ENCODE measurements at regions not wholly inside any gene's neighbourhood (a gene's known extent, or its start where the extent isn't known, plus 50 kb on each side); places are given as distances from the start of the nearest gene placed in this dataset.

DNA sequence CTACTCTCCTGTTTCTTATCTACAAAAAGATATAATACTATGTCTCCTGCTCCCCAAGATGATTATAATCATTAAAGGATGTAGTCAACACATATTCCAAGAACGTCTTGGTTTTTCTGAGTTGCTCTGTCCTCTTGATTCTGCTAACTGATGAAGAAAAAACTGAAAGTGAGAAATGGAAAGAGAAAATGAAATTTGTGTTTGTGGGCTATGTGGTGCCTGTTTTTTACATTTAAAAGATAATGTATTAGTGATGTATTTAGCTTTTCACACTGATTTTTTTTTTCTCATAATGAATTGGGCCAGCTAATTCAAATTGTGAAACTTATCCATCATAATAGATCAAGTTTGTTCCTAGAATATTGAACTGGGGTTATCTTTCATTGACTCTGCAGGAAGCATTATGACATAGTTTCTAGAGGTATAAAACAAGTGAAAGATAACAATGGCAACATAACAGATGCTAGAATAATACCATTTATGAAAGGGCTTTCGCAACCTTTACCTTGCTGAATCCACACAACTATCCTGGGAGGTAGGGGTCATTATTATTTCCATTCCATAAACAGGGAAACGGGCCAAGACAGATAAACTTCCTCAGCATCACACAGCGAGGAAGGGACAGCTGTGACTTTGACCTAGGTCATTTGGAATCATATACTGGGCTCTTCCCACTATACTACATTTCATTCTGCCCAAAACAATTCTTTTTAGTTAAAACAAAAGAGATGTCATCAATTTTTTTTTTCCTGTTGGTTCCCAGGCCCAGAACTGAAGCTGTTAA lies 336.7 kb downstream of the GJA1 start:
- TF ChIP-seq CHD4 (IDR thresholded peaks at IDR 0.05; ENCODE audit: borderline replicate concordance): no peak
- no peak for TF ChIP-seq EP300 (IDR thresholded peaks at IDR 0.05)
- no peak for TF ChIP-seq CTCF (IDR thresholded peaks at IDR 0.05)
- TF ChIP-seq HOXA7 (CRISPR knock-in tag; IDR thresholded peaks at IDR 0.05): no peak
- no peak for TF ChIP-seq CBX8 (IDR thresholded peaks at IDR 0.05)
- TF ChIP-seq POLR2A (IDR thresholded peaks at IDR 0.05; ENCODE audit: low read length): no peak
- TF ChIP-seq, protein P1, sequence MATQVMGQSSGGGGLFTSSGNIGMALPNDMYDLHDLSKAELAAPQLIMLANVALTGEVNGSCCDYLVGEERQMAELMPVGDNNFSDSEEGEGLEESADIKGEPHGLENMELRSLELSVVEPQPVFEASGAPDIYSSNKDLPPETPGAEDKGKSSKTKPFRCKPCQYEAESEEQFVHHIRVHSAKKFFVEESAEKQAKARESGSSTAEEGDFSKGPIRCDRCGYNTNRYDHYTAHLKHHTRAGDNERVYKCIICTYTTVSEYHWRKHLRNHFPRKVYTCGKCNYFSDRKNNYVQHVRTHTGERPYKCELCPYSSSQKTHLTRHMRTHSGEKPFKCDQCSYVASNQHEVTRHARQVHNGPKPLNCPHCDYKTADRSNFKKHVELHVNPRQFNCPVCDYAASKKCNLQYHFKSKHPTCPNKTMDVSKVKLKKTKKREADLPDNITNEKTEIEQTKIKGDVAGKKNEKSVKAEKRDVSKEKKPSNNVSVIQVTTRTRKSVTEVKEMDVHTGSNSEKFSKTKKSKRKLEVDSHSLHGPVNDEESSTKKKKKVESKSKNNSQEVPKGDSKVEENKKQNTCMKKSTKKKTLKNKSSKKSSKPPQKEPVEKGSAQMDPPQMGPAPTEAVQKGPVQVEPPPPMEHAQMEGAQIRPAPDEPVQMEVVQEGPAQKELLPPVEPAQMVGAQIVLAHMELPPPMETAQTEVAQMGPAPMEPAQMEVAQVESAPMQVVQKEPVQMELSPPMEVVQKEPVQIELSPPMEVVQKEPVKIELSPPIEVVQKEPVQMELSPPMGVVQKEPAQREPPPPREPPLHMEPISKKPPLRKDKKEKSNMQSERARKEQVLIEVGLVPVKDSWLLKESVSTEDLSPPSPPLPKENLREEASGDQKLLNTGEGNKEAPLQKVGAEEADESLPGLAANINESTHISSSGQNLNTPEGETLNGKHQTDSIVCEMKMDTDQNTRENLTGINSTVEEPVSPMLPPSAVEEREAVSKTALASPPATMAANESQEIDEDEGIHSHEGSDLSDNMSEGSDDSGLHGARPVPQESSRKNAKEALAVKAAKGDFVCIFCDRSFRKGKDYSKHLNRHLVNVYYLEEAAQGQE (IDR thresholded peaks at IDR 0.05): no peak
- TF ChIP-seq PHF8 (IDR thresholded peaks at IDR 0.05; ENCODE audit: borderline replicate concordance, low read depth): no peak
- TF ChIP-seq CBX2 (IDR thresholded peaks at IDR 0.05; ENCODE audit: borderline replicate concordance, low read depth): no peak
- no peak for TF ChIP-seq KDM5A (IDR thresholded peaks at IDR 0.05)
- TF ChIP-seq, protein P2, sequence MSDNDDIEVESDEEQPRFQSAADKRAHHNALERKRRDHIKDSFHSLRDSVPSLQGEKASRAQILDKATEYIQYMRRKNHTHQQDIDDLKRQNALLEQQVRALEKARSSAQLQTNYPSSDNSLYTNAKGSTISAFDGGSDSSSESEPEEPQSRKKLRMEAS (IDR thresholded peaks at IDR 0.05): no peak

Data from A549 (cell line).